ENCODE measurements at regions not wholly inside any gene's neighbourhood (a gene's known extent, or its start where the extent isn't known, plus 50 kb on each side); places are given as distances from the start of the nearest gene placed in this dataset.

- no peaks in the 10 kb centered on the region for H3K36me3 ChIP-seq
- 80 to 90% methylated on average over 5 of the region's 5 CpGs for WGBS, 2 donors
- intact Hi-C loops (cut with DNase I), result no loop called here
Measured at GRCh38 chr7:32224276-32224675, 154.1 kb upstream of the PDE1C start.

GRCh38 chr7:32223721-32224120 lies 153.5 kb upstream of the PDE1C start:
- Histone ChIP-seq H3K27ac (no peak overlapping the region), H3K36me3 (no peaks in the 10 kb centered on the region), H3K27me3 (peaks cover 0 to 6% (median 0%) of the 10 kb centered on the region in 7 donors), H3K9me3 (peaks cover 0 to 16% (median 3%) of the 10 kb centered on the region in 11 donors), H3K4me3 (no peak overlapping the region), H3K4me1 (no peaks in the 10 kb centered on the region)
- DNase-seq, result no peak
- intact Hi-C loops (cut with DNase I), result no loop called here
- ATAC-seq, result no peak
- WGBS, 2 donors, result 88 to 89% methylated on average over 8 of the region's 8 CpGs
- TF ChIP-seq, protein P1, sequence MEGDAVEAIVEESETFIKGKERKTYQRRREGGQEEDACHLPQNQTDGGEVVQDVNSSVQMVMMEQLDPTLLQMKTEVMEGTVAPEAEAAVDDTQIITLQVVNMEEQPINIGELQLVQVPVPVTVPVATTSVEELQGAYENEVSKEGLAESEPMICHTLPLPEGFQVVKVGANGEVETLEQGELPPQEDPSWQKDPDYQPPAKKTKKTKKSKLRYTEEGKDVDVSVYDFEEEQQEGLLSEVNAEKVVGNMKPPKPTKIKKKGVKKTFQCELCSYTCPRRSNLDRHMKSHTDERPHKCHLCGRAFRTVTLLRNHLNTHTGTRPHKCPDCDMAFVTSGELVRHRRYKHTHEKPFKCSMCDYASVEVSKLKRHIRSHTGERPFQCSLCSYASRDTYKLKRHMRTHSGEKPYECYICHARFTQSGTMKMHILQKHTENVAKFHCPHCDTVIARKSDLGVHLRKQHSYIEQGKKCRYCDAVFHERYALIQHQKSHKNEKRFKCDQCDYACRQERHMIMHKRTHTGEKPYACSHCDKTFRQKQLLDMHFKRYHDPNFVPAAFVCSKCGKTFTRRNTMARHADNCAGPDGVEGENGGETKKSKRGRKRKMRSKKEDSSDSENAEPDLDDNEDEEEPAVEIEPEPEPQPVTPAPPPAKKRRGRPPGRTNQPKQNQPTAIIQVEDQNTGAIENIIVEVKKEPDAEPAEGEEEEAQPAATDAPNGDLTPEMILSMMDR (IDR thresholded peaks at IDR 0.05), result no peak

More at GRCh38 chr7:32224276-32224675, 154.1 kb upstream of the PDE1C start:
- Histone ChIP-seq H3K27ac (no peak overlapping the region), H3K4me1 (no peaks in the 10 kb centered on the region), H3K4me3 (no peak overlapping the region), H3K9me3 (peaks cover 0 to 16% (median 3%) of the 10 kb centered on the region in 11 donors), H3K27me3 (peaks cover 0 to 6% (median 0%) of the 10 kb centered on the region in 7 donors)
- DNase-seq (no peak), ATAC-seq (no peak)
- TF ChIP-seq, protein P1 (IDR thresholded peaks at IDR 0.05), result no peak

DNA sequence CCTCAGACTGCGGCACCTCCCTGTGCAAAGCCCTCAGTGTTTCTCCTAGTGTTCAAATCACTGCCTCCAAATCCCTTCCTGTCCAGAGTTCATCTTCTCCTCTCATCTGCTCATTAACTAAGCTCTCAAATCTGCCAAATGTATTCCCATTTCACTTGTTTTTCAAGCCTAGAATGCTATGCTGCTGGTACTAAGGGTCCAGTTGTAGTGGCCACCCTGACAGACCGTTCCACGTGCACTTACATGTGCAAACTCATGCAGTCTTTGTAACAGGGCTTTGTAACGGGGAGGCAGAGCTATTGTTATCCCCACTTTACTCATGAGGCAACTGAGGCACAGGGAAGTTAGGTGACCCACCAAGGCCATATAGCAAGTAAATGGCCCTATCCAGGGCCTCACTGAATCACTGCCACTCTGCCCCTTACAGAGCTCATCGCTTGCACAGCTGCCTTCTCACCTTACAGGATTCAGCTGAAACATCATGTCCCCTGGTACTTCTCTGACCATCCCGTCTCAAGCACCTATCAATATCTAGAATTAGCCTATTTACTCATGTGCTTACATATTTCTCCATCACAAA lies 153.0 kb upstream of the PDE1C start:
- TF ChIP-seq, protein P1 (IDR thresholded peaks at IDR 0.05), result no peak
- peaks cover 0 to 6% (median 0%) of the 10 kb centered on the region in 7 donors for H3K27me3 ChIP-seq
- intact Hi-C loops (cut with DNase I), result no loop called here
- DNase-seq (no peak), ATAC-seq (no peak)
- no peaks in the 10 kb centered on the region for H3K36me3 ChIP-seq
- H3K9me3 ChIP-seq, result peaks cover 0 to 13% (median 3%) of the 10 kb centered on the region in 11 donors
- no peak overlapping the region for H3K27ac ChIP-seq
- WGBS, 2 donors, result 90 to 92% methylated on average over 6 of the region's 6 CpGs
- H3K4me3 ChIP-seq, result no peak overlapping the region
- H3K4me1 ChIP-seq, result peaks cover 0 to 4% (median 0%) of the 10 kb centered on the region in 9 donors

DNA sequence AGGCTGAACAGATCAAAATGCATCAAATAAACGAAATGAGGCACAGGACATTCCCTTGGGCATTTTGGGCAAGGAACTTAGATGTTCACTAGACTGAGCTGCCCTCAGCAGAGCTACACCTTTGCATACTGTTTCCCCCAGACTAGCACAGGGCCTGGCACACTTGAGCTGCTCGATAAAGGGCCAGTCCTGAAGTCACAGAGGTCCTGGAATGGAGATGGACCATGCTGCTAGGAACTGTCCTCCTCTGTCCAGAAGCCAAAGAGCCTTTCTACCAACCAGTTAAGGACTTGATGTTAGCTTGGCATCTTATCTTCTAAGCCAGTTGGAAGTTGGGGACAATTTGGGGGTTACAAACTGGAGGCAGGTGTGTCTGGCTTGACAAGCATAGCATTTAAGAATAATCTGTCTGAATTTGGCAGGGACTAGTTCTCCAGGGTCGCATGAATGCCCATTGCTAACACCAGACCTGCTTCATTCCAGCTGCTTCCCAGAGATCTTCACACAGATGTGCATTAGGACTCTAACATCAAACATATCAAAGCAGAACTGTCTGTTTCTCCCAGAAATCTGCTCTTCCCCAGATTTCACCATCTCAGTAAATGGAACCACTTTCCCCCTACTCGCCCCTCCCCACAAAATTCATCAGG lies 152.2 kb upstream of the PDE1C start:
- WGBS, 2 donors, result 63 to 67% methylated on average over 4 of the region's 4 CpGs
- DNase-seq (no peak), ATAC-seq (no peak)
- H3K36me3 ChIP-seq, result no peaks in the 10 kb centered on the region
- peaks cover 0 to 5% (median 0%) of the 10 kb centered on the region in 11 donors for H3K9me3 ChIP-seq
- H3K4me1 ChIP-seq, result peaks cover 0 to 5% (median 0%) of the 10 kb centered on the region in 9 donors
- TF ChIP-seq, protein P1 (IDR thresholded peaks at IDR 0.05), result no peak
- no peak overlapping the region for H3K4me3 ChIP-seq
- peaks cover 0 to 6% (median 0%) of the 10 kb centered on the region in 7 donors for H3K27me3 ChIP-seq
- intact Hi-C loops (cut with DNase I), result no loop called here
- H3K27ac ChIP-seq, result no peak overlapping the region
